Liver (tissue), 8 donors: ENCODE measurements at regions not wholly inside any gene's neighbourhood (a gene's known extent, or its start where the extent isn't known, plus 50 kb on each side); places are given as distances from the start of the nearest gene placed in this dataset.

ENCODE experiments used
- DNase-seq: peaks from one replicate; pipeline ENCODE4 v3.0.0-alpha.2; 2017; ENCODE audit warnings: low spot score
- H3K27ac ChIP-seq, 2 donors: one replicate each; pipeline ENCODE4 v1.7.0; 2013; ENCODE audit warnings: inconsistent platforms in 2 of 2, low read length in 2 of 2, control low read depth in 1 of 2, low read depth in 1 of 2, mild to moderate bottlenecking in 1 of 2
- H3K27me3 ChIP-seq, 4 donors: one replicate each; pipeline versions ENCODE4 v1.6.1 to v1.7.0; 2013; ENCODE audit warnings: low read length in 3 of 4, inconsistent platforms in 1 of 4, mild to moderate bottlenecking in 1 of 4, moderate library complexity in 1 of 4; ENCODE audit not compliant: control insufficient read depth in 4 of 4, insufficient read depth in 4 of 4
- H3K36me3 ChIP-seq, 4 donors: one replicate each; pipeline versions ENCODE4 v1.6.1 to v1.7.0; 2013; ENCODE audit warnings: low read length in 3 of 4, mild to moderate bottlenecking in 3 of 4, low read depth in 1 of 4, moderate library complexity in 1 of 4; ENCODE audit not compliant: control insufficient read depth in 4 of 4, insufficient read depth in 3 of 4
- H3K4me1 ChIP-seq, 4 donors: one replicate each; pipeline versions ENCODE4 v1.6.1 to v1.7.0; 2013; ENCODE audit warnings: low read length in 3 of 4, mild to moderate bottlenecking in 3 of 4, moderate library complexity in 1 of 4; ENCODE audit not compliant: control insufficient read depth in 4 of 4, insufficient read depth in 4 of 4
- H3K4me3 ChIP-seq, 3 donors: one replicate each; pipeline versions ENCODE4 v1.6.1 to v1.7.0; 2013; ENCODE audit warnings: low read length in 3 of 3, control low read depth in 1 of 3, low read depth in 1 of 3, mild to moderate bottlenecking in 1 of 3
- H3K9ac ChIP-seq, 2 donors: one replicate each; pipeline ENCODE4 v1.7.0; 2013; ENCODE audit warnings: low read length in 2 of 2, mild to moderate bottlenecking in 2 of 2, moderate library complexity in 2 of 2, control low read depth in 1 of 2, low read depth in 1 of 2
- H3K9me3 ChIP-seq, 4 donors: one replicate each; pipeline versions ENCODE4 v1.6.1 to v1.7.0; 2013; ENCODE audit warnings: low read length in 3 of 4; ENCODE audit not compliant: control insufficient read depth in 4 of 4
- EGR1 ChIP-seq, 2 donors: IDR thresholded peaks; 2 replicates each; pipeline ENCODE4 v1.6.1; 2016 to 2018; ENCODE audit warnings: antibody characterized with exemption in 2 of 2, low read depth in 2 of 2
- FOXA1 ChIP-seq: IDR thresholded peaks from 2 replicates; pipeline ENCODE4 v1.6.1; 2016; ENCODE audit warnings: antibody characterized with exemption
- FOXA2 ChIP-seq: IDR thresholded peaks from 2 replicates; pipeline ENCODE4 v1.6.1; 2016; ENCODE audit warnings: antibody characterized with exemption
- GABPA ChIP-seq, 2 donors: IDR thresholded peaks in 1 of 2; conservative IDR thresholded peaks in 1 of 2; 2 replicates each; pipeline ENCODE4 v1.6.1; 2016; ENCODE audit warnings: antibody characterized with exemption in 2 of 2, mild to moderate bottlenecking in 1 of 2, moderate library complexity in 1 of 2
- HNF4A ChIP-seq, 2 donors: conservative IDR thresholded peaks; 2 replicates each; pipeline ENCODE4 v1.6.1; 2016; ENCODE audit warnings: antibody characterized with exemption in 2 of 2, mild to moderate bottlenecking in 2 of 2
- HNF4G ChIP-seq: IDR thresholded peaks from 2 replicates; pipeline ENCODE4 v1.6.1; 2016; ENCODE audit warnings: antibody characterized with exemption
- JUND ChIP-seq, 2 donors: IDR thresholded peaks; 2 replicates each; pipeline ENCODE4 v1.6.1; 2016; ENCODE audit warnings: antibody characterized with exemption in 2 of 2
- NR2F2 ChIP-seq: IDR thresholded peaks from 2 replicates; pipeline ENCODE4 v1.6.1; 2016; ENCODE audit warnings: antibody characterized with exemption
- RAD21 ChIP-seq, 2 donors: IDR thresholded peaks; 2 replicates each; pipeline ENCODE4 v1.6.1; 2016; ENCODE audit warnings: antibody characterized with exemption in 2 of 2, mild to moderate bottlenecking in 2 of 2
- SP1 ChIP-seq: IDR thresholded peaks from 2 replicates; pipeline ENCODE4 v1.6.1; 2018; ENCODE audit warnings: antibody characterized with exemption, mild to moderate bottlenecking
- TAF1 ChIP-seq: conservative IDR thresholded peaks from 2 replicates; pipeline ENCODE4 v1.6.1; 2016; ENCODE audit warnings: antibody characterized with exemption, mild to moderate bottlenecking
- YY1 ChIP-seq: IDR thresholded peaks from 2 replicates; pipeline ENCODE4 v1.6.1; 2016; ENCODE audit warnings: antibody characterized with exemption, mild to moderate bottlenecking
- WGBS: extraction: QIAGEN DNeasy Blood & Tissue Kit; methylation state at CpG from one replicate; pipeline ENCODE4 v1.1.7; 2013; 5-methylcytosine and 5-hydroxymethylcytosine counted together
- TF ChIP-seq, protein P1 (sequence below): fragments of 150-350 bp; IDR thresholded peaks from 2 replicates; pipeline ENCODE4 v1.5.1; 2017; ENCODE audit warnings: improper control_type of control experiment, low read depth, low read length; ENCODE audit not compliant: missing input control
- TF ChIP-seq, protein P2 (sequence below): IDR thresholded peaks from 2 replicates; pipeline ENCODE4 v1.6.1; 2016; ENCODE audit warnings: antibody characterized with exemption, mild to moderate bottlenecking
- TF ChIP-seq, protein P3 (sequence below): IDR thresholded peaks from 2 replicates; pipeline ENCODE4 v1.6.1; 2016; ENCODE audit warnings: antibody characterized with exemption
- TF ChIP-seq, protein P4 (sequence below): IDR thresholded peaks from 2 replicates; pipeline ENCODE4 v1.6.1; 2016; ENCODE audit warnings: antibody characterized with exemption
- TF ChIP-seq, protein P5 (sequence below): IDR thresholded peaks from 2 replicates; pipeline ENCODE4 v1.6.1; 2016; ENCODE audit warnings: antibody characterized with exemption
- donor health status: healthy.
- donor health status: healthy.
- donor health status: healthy.
- donor health status: healthy.
- donor health status: healthy.

DNA sequence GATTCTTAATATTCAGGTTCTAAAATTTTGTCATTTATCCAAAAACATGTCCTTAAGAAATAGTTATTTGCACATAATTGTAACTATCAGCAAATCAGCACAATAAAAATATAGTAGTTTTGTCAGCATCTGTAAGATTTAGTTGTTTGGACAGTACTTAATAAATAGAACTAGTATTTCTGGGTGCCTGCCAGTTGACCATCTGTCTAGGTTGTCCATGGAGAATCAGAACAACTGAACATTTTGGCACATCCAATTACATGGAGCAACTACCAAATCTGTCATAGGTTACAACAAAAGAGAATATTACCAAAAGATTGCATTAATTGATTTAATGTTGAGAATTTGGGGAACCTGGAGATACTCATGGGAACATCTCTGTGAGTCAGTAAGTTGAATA, 305.5 kb upstream of the TACR3 start:
- H3K27me3 ChIP-seq = no peaks in the 10 kb centered on the region
- no peaks in the 10 kb centered on the region for H3K9me3 ChIP-seq
- TF ChIP-seq RAD21 (IDR thresholded peaks at IDR 0.05) = no peak
- TF ChIP-seq SP1 = no peak
- TF ChIP-seq FOXA1 = no peak
- no peak for TF ChIP-seq FOXA2
- no peak for TF ChIP-seq YY1
- TF ChIP-seq HNF4G = no peak
- TF ChIP-seq, protein P1, sequence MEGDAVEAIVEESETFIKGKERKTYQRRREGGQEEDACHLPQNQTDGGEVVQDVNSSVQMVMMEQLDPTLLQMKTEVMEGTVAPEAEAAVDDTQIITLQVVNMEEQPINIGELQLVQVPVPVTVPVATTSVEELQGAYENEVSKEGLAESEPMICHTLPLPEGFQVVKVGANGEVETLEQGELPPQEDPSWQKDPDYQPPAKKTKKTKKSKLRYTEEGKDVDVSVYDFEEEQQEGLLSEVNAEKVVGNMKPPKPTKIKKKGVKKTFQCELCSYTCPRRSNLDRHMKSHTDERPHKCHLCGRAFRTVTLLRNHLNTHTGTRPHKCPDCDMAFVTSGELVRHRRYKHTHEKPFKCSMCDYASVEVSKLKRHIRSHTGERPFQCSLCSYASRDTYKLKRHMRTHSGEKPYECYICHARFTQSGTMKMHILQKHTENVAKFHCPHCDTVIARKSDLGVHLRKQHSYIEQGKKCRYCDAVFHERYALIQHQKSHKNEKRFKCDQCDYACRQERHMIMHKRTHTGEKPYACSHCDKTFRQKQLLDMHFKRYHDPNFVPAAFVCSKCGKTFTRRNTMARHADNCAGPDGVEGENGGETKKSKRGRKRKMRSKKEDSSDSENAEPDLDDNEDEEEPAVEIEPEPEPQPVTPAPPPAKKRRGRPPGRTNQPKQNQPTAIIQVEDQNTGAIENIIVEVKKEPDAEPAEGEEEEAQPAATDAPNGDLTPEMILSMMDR = no peak
- TF ChIP-seq, protein P2, sequence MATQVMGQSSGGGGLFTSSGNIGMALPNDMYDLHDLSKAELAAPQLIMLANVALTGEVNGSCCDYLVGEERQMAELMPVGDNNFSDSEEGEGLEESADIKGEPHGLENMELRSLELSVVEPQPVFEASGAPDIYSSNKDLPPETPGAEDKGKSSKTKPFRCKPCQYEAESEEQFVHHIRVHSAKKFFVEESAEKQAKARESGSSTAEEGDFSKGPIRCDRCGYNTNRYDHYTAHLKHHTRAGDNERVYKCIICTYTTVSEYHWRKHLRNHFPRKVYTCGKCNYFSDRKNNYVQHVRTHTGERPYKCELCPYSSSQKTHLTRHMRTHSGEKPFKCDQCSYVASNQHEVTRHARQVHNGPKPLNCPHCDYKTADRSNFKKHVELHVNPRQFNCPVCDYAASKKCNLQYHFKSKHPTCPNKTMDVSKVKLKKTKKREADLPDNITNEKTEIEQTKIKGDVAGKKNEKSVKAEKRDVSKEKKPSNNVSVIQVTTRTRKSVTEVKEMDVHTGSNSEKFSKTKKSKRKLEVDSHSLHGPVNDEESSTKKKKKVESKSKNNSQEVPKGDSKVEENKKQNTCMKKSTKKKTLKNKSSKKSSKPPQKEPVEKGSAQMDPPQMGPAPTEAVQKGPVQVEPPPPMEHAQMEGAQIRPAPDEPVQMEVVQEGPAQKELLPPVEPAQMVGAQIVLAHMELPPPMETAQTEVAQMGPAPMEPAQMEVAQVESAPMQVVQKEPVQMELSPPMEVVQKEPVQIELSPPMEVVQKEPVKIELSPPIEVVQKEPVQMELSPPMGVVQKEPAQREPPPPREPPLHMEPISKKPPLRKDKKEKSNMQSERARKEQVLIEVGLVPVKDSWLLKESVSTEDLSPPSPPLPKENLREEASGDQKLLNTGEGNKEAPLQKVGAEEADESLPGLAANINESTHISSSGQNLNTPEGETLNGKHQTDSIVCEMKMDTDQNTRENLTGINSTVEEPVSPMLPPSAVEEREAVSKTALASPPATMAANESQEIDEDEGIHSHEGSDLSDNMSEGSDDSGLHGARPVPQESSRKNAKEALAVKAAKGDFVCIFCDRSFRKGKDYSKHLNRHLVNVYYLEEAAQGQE = no peak
- TF ChIP-seq TAF1 = no peak
- TF ChIP-seq, protein P3, sequence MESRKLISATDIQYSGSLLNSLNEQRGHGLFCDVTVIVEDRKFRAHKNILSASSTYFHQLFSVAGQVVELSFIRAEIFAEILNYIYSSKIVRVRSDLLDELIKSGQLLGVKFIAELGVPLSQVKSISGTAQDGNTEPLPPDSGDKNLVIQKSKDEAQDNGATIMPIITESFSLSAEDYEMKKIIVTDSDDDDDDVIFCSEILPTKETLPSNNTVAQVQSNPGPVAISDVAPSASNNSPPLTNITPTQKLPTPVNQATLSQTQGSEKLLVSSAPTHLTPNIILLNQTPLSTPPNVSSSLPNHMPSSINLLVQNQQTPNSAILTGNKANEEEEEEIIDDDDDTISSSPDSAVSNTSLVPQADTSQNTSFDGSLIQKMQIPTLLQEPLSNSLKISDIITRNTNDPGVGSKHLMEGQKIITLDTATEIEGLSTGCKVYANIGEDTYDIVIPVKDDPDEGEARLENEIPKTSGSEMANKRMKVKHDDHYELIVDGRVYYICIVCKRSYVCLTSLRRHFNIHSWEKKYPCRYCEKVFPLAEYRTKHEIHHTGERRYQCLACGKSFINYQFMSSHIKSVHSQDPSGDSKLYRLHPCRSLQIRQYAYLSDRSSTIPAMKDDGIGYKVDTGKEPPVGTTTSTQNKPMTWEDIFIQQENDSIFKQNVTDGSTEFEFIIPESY = no peak
- TF ChIP-seq, protein P4, sequence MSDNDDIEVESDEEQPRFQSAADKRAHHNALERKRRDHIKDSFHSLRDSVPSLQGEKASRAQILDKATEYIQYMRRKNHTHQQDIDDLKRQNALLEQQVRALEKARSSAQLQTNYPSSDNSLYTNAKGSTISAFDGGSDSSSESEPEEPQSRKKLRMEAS = no peak
- TF ChIP-seq NR2F2 = no peak
- no peak for TF ChIP-seq EGR1 (IDR thresholded peaks at IDR 0.05; ENCODE audit: low read depth in 2 of 2)
- TF ChIP-seq GABPA (IDR thresholded peaks at IDR 0.05 in 1 of 2, conservative IDR thresholded peaks at IDR 0.05 in 1 of 2) = no peak
- H3K4me1 ChIP-seq = no peaks in the 10 kb centered on the region
- no peak overlapping the region for H3K4me3 ChIP-seq
- no peak overlapping the region for H3K27ac ChIP-seq
- DNase-seq = no peak
- H3K9ac ChIP-seq = no peak overlapping the region
- H3K36me3 ChIP-seq = no peaks in the 10 kb centered on the region

DNA sequence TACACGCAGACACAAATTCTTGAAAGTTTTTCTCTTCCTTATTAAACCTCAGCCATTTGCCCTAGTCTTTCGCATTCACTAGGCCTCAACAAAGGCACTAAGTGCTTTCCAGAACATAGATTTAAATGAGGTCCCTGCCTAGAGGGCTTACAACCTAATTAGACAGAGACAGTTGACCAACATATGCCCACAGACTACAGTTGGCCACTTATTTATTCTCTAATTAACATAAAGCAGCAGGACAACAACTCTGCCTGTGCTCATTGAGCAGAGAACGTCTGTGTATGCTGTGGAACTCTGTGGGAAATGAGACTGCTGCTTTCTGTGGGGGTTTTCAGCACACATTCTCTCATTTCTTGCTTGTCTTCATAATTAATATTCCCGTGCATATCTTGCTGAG, 303.0 kb upstream of the TACR3 start:
- Histone ChIP-seq H3K4me1 (no peaks in the 10 kb centered on the region), H3K9ac (no peak overlapping the region), H3K27ac (no peak overlapping the region), H3K27me3 (no peaks in the 10 kb centered on the region), H3K36me3 (no peaks in the 10 kb centered on the region), H3K4me3 (no peak overlapping the region), H3K9me3 (no peaks in the 10 kb centered on the region)
- WGBS = 80% methylated on average over 4 of the region's 4 CpGs
- DNase-seq = no peak
- TF ChIP-seq TAF1 (no peak), HNF4A (conservative IDR thresholded peaks at IDR 0.05) (no peak), EGR1 (IDR thresholded peaks at IDR 0.05; ENCODE audit: low read depth in 2 of 2) (no peak), NR2F2 (no peak), YY1 (no peak), JUND (IDR thresholded peaks at IDR 0.05) (no peak)
- TF ChIP-seq, protein P1 = no peak
- TF ChIP-seq, protein P5, sequence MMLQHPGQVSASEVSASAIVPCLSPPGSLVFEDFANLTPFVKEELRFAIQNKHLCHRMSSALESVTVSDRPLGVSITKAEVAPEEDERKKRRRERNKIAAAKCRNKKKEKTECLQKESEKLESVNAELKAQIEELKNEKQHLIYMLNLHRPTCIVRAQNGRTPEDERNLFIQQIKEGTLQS = no peak
- TF ChIP-seq, protein P2 = no peak
